Hepatocyte (in vitro differentiated cells): ENCODE measurements at regions not wholly inside any gene's neighbourhood (a gene's known extent, or its start where the extent isn't known, plus 50 kb on each side); places are given as distances from the start of the nearest gene placed in this dataset.
"Not testable (repeated sequence)": the region's sequence is repeated elsewhere in the genome, so short reads cannot be mapped to it uniquely, and the experiment has no call there.

ENCODE experiments used
- DNase-seq: peaks from one replicate; pipeline ENCODE4 v3.0.0-alpha.2; 2016; ENCODE audit warnings: low spot score
- H2AFZ ChIP-seq: fragments of 200-600 bp; sonication (generic); 2 replicates; pipeline ENCODE4 v1.6.0; 2016; ENCODE audit warnings: antibody characterized with exemption, mild to moderate bottlenecking
- H3K27ac ChIP-seq: fragments of 200-600 bp; sonication (generic); 2 replicates; pipeline ENCODE4 v1.5.1; 2016; ENCODE audit warnings: mild to moderate bottlenecking
- H3K27me3 ChIP-seq: fragments of 200-600 bp; sonication (generic); 2 replicates; pipeline ENCODE4 v1.6.1; 2016
- H3K36me3 ChIP-seq: fragments of 200-600 bp; sonication (generic); replicated peaks from 2 replicates; pipeline ENCODE4 v1.5.1; 2016; ENCODE audit warnings: low read depth; ENCODE audit not compliant: insufficient read depth
- H3K4me1 ChIP-seq: fragments of 200-600 bp; sonication (generic); 2 replicates; pipeline ENCODE4 v1.5.1; 2016; ENCODE audit warnings: mild to moderate bottlenecking, moderate library complexity; ENCODE audit not compliant: insufficient read depth
- H3K4me2 ChIP-seq: fragments of 200-600 bp; sonication (generic); 2 replicates; pipeline ENCODE4 v1.6.0; 2016
- H3K4me3 ChIP-seq: fragments of 200-600 bp; sonication (generic); 2 replicates; pipeline ENCODE4 v1.5.1; 2016; ENCODE audit warnings: mild to moderate bottlenecking
- H3K79me2 ChIP-seq: fragments of 200-600 bp; sonication (generic); 2 replicates; pipeline ENCODE4 v1.6.0; 2017; ENCODE audit warnings: mild to moderate bottlenecking
- H3K9me2 ChIP-seq: fragments of 200-600 bp; sonication (generic); replicated peaks from 2 replicates; pipeline ENCODE4 v1.6.0; 2017; ENCODE audit warnings: mild to moderate bottlenecking; ENCODE audit not compliant: insufficient read depth
- H3K9me3 ChIP-seq: fragments of 200-600 bp; sonication (generic); 2 replicates; pipeline ENCODE4 v1.5.1; 2016; ENCODE audit warnings: low read depth, mild to moderate bottlenecking
- H4K20me1 ChIP-seq: fragments of 200-600 bp; sonication (generic); 2 replicates; pipeline ENCODE4 v1.6.0; 2016; ENCODE audit warnings: mild to moderate bottlenecking; ENCODE audit not compliant: insufficient read depth, poor library complexity, severe bottlenecking
- CTCF ChIP-seq: fragments of 200-600 bp; sonication (generic); IDR thresholded peaks from 2 replicates; pipeline ENCODE4 v1.5.1; 2016; ENCODE audit warnings: antibody characterized with exemption, mild to moderate bottlenecking; ENCODE audit not compliant: poor library complexity
- EZH2 ChIP-seq: fragments of 200-600 bp; sonication (generic); IDR thresholded peaks from 2 replicates; pipeline ENCODE4 v1.6.1; 2016; ENCODE audit warnings: antibody characterized with exemption, mild to moderate bottlenecking, borderline replicate concordance
- EZH2phosphoT487 ChIP-seq: fragments of 200-600 bp; sonication (generic); IDR thresholded peaks from one replicate; pipeline ENCODE4 v1.6.1; 2018; ENCODE audit warnings: antibody characterized with exemption, mild to moderate bottlenecking, low read depth, moderate library complexity; ENCODE audit not compliant: unreplicated experiment, severe bottlenecking
- WGBS: methylation state at CpG from one replicate; pipeline ENCODE4 v1.1.6; 2016; ENCODE audit warnings: low lambda C conversion rate; ENCODE audit errors: missing lambda C conversion rate; 5-methylcytosine and 5-hydroxymethylcytosine counted together

GRCh38 chr21:15128267-15128666 is 63.5 kb upstream of the NRIP1 start:
- no peak overlapping the region for H3K4me3 ChIP-seq
- DNase-seq = no peak
- no peak overlapping the region for H3K27ac ChIP-seq
- no peaks in the 10 kb centered on the region for H4K20me1 ChIP-seq
- TF ChIP-seq EZH2phosphoT487 (no peak), EZH2 (no peak), CTCF (no peak)
- no peaks in the 10 kb centered on the region for H3K9me2 ChIP-seq
- WGBS = 85% methylated on average over 1 of the region's 1 CpG
- no peaks in the 10 kb centered on the region for H3K27me3 ChIP-seq
- no peaks in the 10 kb centered on the region for H3K9me3 ChIP-seq
- no peak overlapping the region for H3K4me2 ChIP-seq
- no peaks in the 10 kb centered on the region for H3K79me2 ChIP-seq
- H3K4me1 ChIP-seq = no peaks in the 10 kb centered on the region
- no peaks in the 10 kb centered on the region for H3K36me3 ChIP-seq
- H2AFZ ChIP-seq = no peak overlapping the region

- H3K4me2 ChIP-seq, H4K20me1 ChIP-seq, H3K79me2 ChIP-seq, H3K27ac ChIP-seq, H3K9me2 ChIP-seq, H2AFZ ChIP-seq, DNase-seq, H3K36me3 ChIP-seq, H3K4me3 ChIP-seq, H3K4me1 ChIP-seq, H3K9me3 ChIP-seq, H3K27me3 ChIP-seq: not testable (repeated sequence)
These were observed 63.9 kb upstream of the NRIP1 start for GRCh38 chr21:15128714-15129113.

GRCh38 chr21:15130326-15130725 is 65.5 kb upstream of the NRIP1 start:
- Histone ChIP-seq H3K9me2 (no peaks in the 10 kb centered on the region), H3K9me3 (no peaks in the 10 kb centered on the region), H4K20me1 (no peaks in the 10 kb centered on the region), H3K4me3 (no peak overlapping the region), H3K4me1 (no peaks in the 10 kb centered on the region), H3K79me2 (no peaks in the 10 kb centered on the region), H3K36me3 (no peaks in the 10 kb centered on the region), H2AFZ (no peak overlapping the region), H3K27me3 (no peaks in the 10 kb centered on the region), H3K27ac (no peak overlapping the region), H3K4me2 (no peak overlapping the region)
- no peak for DNase-seq
- TF ChIP-seq EZH2phosphoT487 (no peak), CTCF (no peak)
- WGBS = 83% methylated on average over 6 of the region's 6 CpGs

GRCh38 chr21:15130751-15131150 is 66.0 kb upstream of the NRIP1 start:
- Histone ChIP-seq H3K9me2 (no peaks in the 10 kb centered on the region), H3K36me3 (no peaks in the 10 kb centered on the region), H4K20me1 (no peaks in the 10 kb centered on the region), H3K79me2 (no peaks in the 10 kb centered on the region), H3K27me3 (no peaks in the 10 kb centered on the region), H3K4me3 (no peak overlapping the region), H3K4me2 (no peak overlapping the region), H3K27ac (no peak overlapping the region), H3K4me1 (no peaks in the 10 kb centered on the region), H2AFZ (no peak overlapping the region), H3K9me3 (no peaks in the 10 kb centered on the region)
- no peak for DNase-seq
- TF ChIP-seq EZH2 (no peak), EZH2phosphoT487 (no peak), CTCF (no peak)
- 80% methylated on average over 1 of the region's 1 CpG for WGBS
